ENCODE measurements at regions not wholly inside any gene's neighbourhood (a gene's known extent, or its start where the extent isn't known, plus 50 kb on each side); places are given as distances from the start of the nearest gene placed in this dataset.

- ATAC-seq (no peak), DNase-seq (no peak)
- intact Hi-C loops (cut with DNase I, micrococcal nuclease): no loop called here
Observed at GRCh38 chr6:9539231-9539755, 875.6 kb downstream of the TFAP2A start.

GRCh38 chr6:9537381-9537780 lies 877.5 kb downstream of the TFAP2A start:
- ATAC-seq (no peak), DNase-seq (no peak)
- intact Hi-C loops (cut with DNase I, micrococcal nuclease): no loop called here

GRCh38 chr6:9535106-9535505 lies 879.8 kb downstream of the TFAP2A start:
- no peak for ATAC-seq
- intact Hi-C loops (cut with DNase I, micrococcal nuclease): no loop called here
- no peak for DNase-seq

- ATAC-seq: no peak
- intact Hi-C loops (cut with DNase I, micrococcal nuclease): no loop called here
- DNase-seq: no peak
Observed at GRCh38 chr6:9532621-9533557, 882.0 kb downstream of the TFAP2A start.

GRCh38 chr6:9527679-9528286 lies 887.1 kb downstream of the TFAP2A start:
- intact Hi-C loops (cut with DNase I, micrococcal nuclease): no loop called here
- DNase-seq: no peak
- ATAC-seq: no peak

- intact Hi-C loops (cut with DNase I, micrococcal nuclease): no loop called here
- ATAC-seq: no peak
- DNase-seq: no peak
Observed at GRCh38 chr6:9523462-9523861, 891.4 kb downstream of the TFAP2A start.

- intact Hi-C loops (cut with DNase I, micrococcal nuclease): no loop called here
- ATAC-seq: no peak
- no peak for DNase-seq
Observed at GRCh38 chr6:9522101-9522500, 892.8 kb downstream of the TFAP2A start.

GRCh38 chr6:9521152-9521530 lies 893.7 kb downstream of the TFAP2A start:
- ATAC-seq (no peak), DNase-seq (no peak)
- intact Hi-C loops (cut with DNase I, micrococcal nuclease): no loop called here

- ATAC-seq: no peak
- intact Hi-C loops (cut with DNase I, micrococcal nuclease): no loop called here
- no peak for DNase-seq
Observed at GRCh38 chr6:9520417-9521151, 894.3 kb downstream of the TFAP2A start.

- intact Hi-C loops (cut with DNase I, micrococcal nuclease): no loop called here
- no peak for ATAC-seq
- DNase-seq: no peak
Observed at GRCh38 chr6:9518431-9518830, 896.4 kb downstream of the TFAP2A start.

- DNase-seq: no peak
- no peak for ATAC-seq
- intact Hi-C loops (cut with DNase I, micrococcal nuclease): no loop called here
Observed at GRCh38 chr6:9517806-9518205, 897.1 kb downstream of the TFAP2A start.

- no peak for ATAC-seq
- DNase-seq: no peak
- intact Hi-C loops (cut with DNase I, micrococcal nuclease): no loop called here
Observed at GRCh38 chr6:9515633-9516606, 899.0 kb downstream of the TFAP2A start.

GRCh38 chr6:9514146-9514545 lies 900.7 kb downstream of the TFAP2A start:
- no peak for DNase-seq
- no peak for ATAC-seq
- intact Hi-C loops (cut with DNase I, micrococcal nuclease): no loop called here

- DNase-seq: no peak
- intact Hi-C loops (cut with DNase I, micrococcal nuclease): no loop called here
- no peak for ATAC-seq
Observed at GRCh38 chr6:9511157-9511556, 903.7 kb downstream of the TFAP2A start.

GRCh38 chr6:9507136-9507895 lies 907.6 kb downstream of the TFAP2A start:
- intact Hi-C loops (cut with DNase I, micrococcal nuclease): no loop called here
- no peak for ATAC-seq
- DNase-seq: no peak

GRCh38 chr6:9504191-9504590 lies 910.7 kb downstream of the TFAP2A start:
- ATAC-seq (no peak), DNase-seq (no peak)
- intact Hi-C loops (cut with DNase I, micrococcal nuclease): no loop called here

GRCh38 chr6:9503111-9503761 lies 911.6 kb downstream of the TFAP2A start:
- ATAC-seq (no peak), DNase-seq (no peak)
- intact Hi-C loops (cut with DNase I, micrococcal nuclease): no loop called here

All from left colon (tissue), 2 donors.